Chondrocyte (in vitro differentiated cells): ENCODE measurements at regions not wholly inside any gene's neighbourhood (a gene's known extent, or its start where the extent isn't known, plus 50 kb on each side); places are given as distances from the start of the nearest gene placed in this dataset.

Source experiments
- DNase-seq: peaks from one replicate; pipeline ENCODE4 v3.0.0; 2021; ENCODE audit warnings: mixed read lengths, low spot score
- H3K27ac Mint-ChIP-seq: one replicate; pipeline ENCODE4 v1.8.0; 2021; ENCODE audit warnings: mild to moderate bottlenecking, moderate library complexity, mixed read lengths; ENCODE audit not compliant: unreplicated experiment
- H3K27me3 Mint-ChIP-seq: 2 replicates; pipeline ENCODE4 v1.8.0; 2021; ENCODE audit warnings: low read depth, mixed read lengths
- H3K36me3 Mint-ChIP-seq: 2 replicates; pipeline ENCODE4 v1.8.0; 2021; ENCODE audit warnings: low read depth, mixed read lengths
- H3K4me1 Mint-ChIP-seq: 2 replicates; pipeline ENCODE4 v1.8.0; 2021; ENCODE audit warnings: low read depth, mild to moderate bottlenecking, mixed read lengths
- H3K4me3 Mint-ChIP-seq: one replicate; pipeline ENCODE4 v1.8.0; 2021; ENCODE audit warnings: mild to moderate bottlenecking, moderate library complexity, mixed read lengths; ENCODE audit not compliant: unreplicated experiment
- H3K9me3 Mint-ChIP-seq: 2 replicates; pipeline ENCODE4 v1.8.0; 2021; ENCODE audit warnings: low read depth, mixed read lengths
- CTCF ChIP-seq: fragments of 200-600 bp; sonication (generic); IDR thresholded peaks from 2 replicates; pipeline ENCODE4 v1.5.0; 2021; ENCODE audit warnings: antibody characterized with exemption, mild to moderate bottlenecking, moderate library complexity

GRCh38 chr3:117853923-117854668, 1144.5 kb downstream of the TUSC7 start:
- H3K4me3 Mint-ChIP-seq: no peak overlapping the region
- TF ChIP-seq CTCF: no peak
- no peaks in the 10 kb centered on the region for H3K36me3 Mint-ChIP-seq
- H3K27me3 Mint-ChIP-seq: peaks cover 17% of the 10 kb centered on the region
- no peak overlapping the region for H3K27ac Mint-ChIP-seq
- H3K4me1 Mint-ChIP-seq: no peaks in the 10 kb centered on the region
- H3K9me3 Mint-ChIP-seq: peaks cover 4% of the 10 kb centered on the region
- DNase-seq: no peak

GRCh38 chr3:117856354-117856753, 1146.8 kb downstream of the TUSC7 start:
- no peaks in the 10 kb centered on the region for H3K4me1 Mint-ChIP-seq
- H3K9me3 Mint-ChIP-seq: peaks cover 4% of the 10 kb centered on the region
- H3K27ac Mint-ChIP-seq: no peak overlapping the region
- no peaks in the 10 kb centered on the region for H3K36me3 Mint-ChIP-seq
- no peak for DNase-seq
- H3K4me3 Mint-ChIP-seq: no peak overlapping the region
- no peak for TF ChIP-seq CTCF
- peaks cover 25% of the 10 kb centered on the region for H3K27me3 Mint-ChIP-seq

- Mint-ChIP-seq H3K4me1 (no peaks in the 10 kb centered on the region), H3K9me3 (no peaks in the 10 kb centered on the region), H3K27me3 (peaks cover 17% of the 10 kb centered on the region), H3K4me3 (no peak overlapping the region), H3K27ac (no peak overlapping the region), H3K36me3 (no peaks in the 10 kb centered on the region)
- DNase-seq: no peak
- no peak for TF ChIP-seq CTCF
These were observed 1153.6 kb downstream of the TUSC7 start for GRCh38 chr3:117863146-117863545.

- no peak overlapping the region for H3K4me3 Mint-ChIP-seq
- H3K27ac Mint-ChIP-seq: no peak overlapping the region
- no peak for DNase-seq
- no peaks in the 10 kb centered on the region for H3K36me3 Mint-ChIP-seq
- no peak for TF ChIP-seq CTCF
- H3K9me3 Mint-ChIP-seq: no peaks in the 10 kb centered on the region
- H3K4me1 Mint-ChIP-seq: peaks cover 3% of the 10 kb centered on the region
- H3K27me3 Mint-ChIP-seq: peaks cover 5% of the 10 kb centered on the region
These were observed 1155.8 kb downstream of the TUSC7 start for GRCh38 chr3:117865338-117865737.

GRCh38 chr3:117868766-117869165, 1159.2 kb downstream of the TUSC7 start:
- TF ChIP-seq CTCF: no peak
- no peak for DNase-seq

More at GRCh38 chr3:117868766-117869165, 1159.2 kb downstream of the TUSC7 start:
- no peak overlapping the region for H3K4me3 Mint-ChIP-seq
- no peaks in the 10 kb centered on the region for H3K36me3 Mint-ChIP-seq
- H3K9me3 Mint-ChIP-seq: no peaks in the 10 kb centered on the region
- H3K27me3 Mint-ChIP-seq: peaks cover 1% of the 10 kb centered on the region
- H3K27ac Mint-ChIP-seq: no peak overlapping the region
- peaks cover 16% of the 10 kb centered on the region for H3K4me1 Mint-ChIP-seq
